GM12865 (cell line): ENCODE measurements at regions not wholly inside any gene's neighbourhood (a gene's known extent, or its start where the extent isn't known, plus 50 kb on each side); places are given as distances from the start of the nearest gene placed in this dataset.

ENCODE experiments used
- DNase-seq: peaks from one replicate; pipeline ENCODE4 v3.0.0; 2010; ENCODE audit warnings: low read depth
- H3K4me3 ChIP-seq: 2 replicates; pipeline ENCODE4 v1.5.1; 2011; ENCODE audit warnings: mild to moderate bottlenecking, low read depth, low read length, control low read depth
- CTCF ChIP-seq: IDR thresholded peaks from 2 replicates; pipeline ENCODE4 v1.5.1; 2011; ENCODE audit warnings: low read length, control low read depth, low read depth, inconsistent platforms; ENCODE audit not compliant: insufficient read depth; ENCODE audit errors: missing control alignments

GRCh38 chr3:144665567-144666053 is 694.0 kb downstream of the DIPK2A start:
- H3K4me3 ChIP-seq: no peak overlapping the region
- no peak for DNase-seq
- no peak for TF ChIP-seq CTCF

GRCh38 chr3:144670571-144670970 is 698.9 kb downstream of the DIPK2A start:
- no peak for TF ChIP-seq CTCF
- H3K4me3 ChIP-seq: no peak overlapping the region
- DNase-seq: no peak

GRCh38 chr3:144677103-144677502 is 705.5 kb downstream of the DIPK2A start:
- no peak for TF ChIP-seq CTCF
- no peak for DNase-seq
- no peak overlapping the region for H3K4me3 ChIP-seq

GRCh38 chr3:144683065-144683464 is 711.4 kb downstream of the DIPK2A start:
- H3K4me3 ChIP-seq: no peak overlapping the region
- TF ChIP-seq CTCF: no peak

GRCh38 chr3:144687862-144688261 is 716.2 kb downstream of the DIPK2A start:
- no peak overlapping the region for H3K4me3 ChIP-seq
- TF ChIP-seq CTCF: no peak
- DNase-seq: peak; percentile 11

More at GRCh38 chr3:144683065-144683464, 711.4 kb downstream of the DIPK2A start:
- DNase-seq: no peak

- TF ChIP-seq CTCF: no peak
- no peak overlapping the region for H3K4me3 ChIP-seq
- DNase-seq: no peak
These were observed 720.9 kb downstream of the DIPK2A start for GRCh38 chr3:144692488-144692887.

- H3K4me3 ChIP-seq: no peak overlapping the region
- no peak for TF ChIP-seq CTCF
- DNase-seq: peak; percentile 39
These were observed 736.8 kb downstream of the DIPK2A start for GRCh38 chr3:144708437-144708836.
